T-cell (primary cell): ENCODE measurements at regions not wholly inside any gene's neighbourhood (a gene's known extent, or its start where the extent isn't known, plus 50 kb on each side); places are given as distances from the start of the nearest gene placed in this dataset.

ENCODE experiments used
- ATAC-seq, 4 experiments: fragments of 200-7000 bp in 3 of 4; fragments of 150-1000 bp in 1 of 4; cut with Tn5 transposase; replicated peaks in 1 of 4; 1 replicate in 3 of 4; 2 replicates in 1 of 4; pipeline ENCODE4 v1.10.0; 2021; ENCODE audit warnings: moderate library complexity in 3 of 4, mild to moderate bottlenecking in 2 of 4, moderate number of reproducible peaks in 1 of 4
- CTCF ChIA-PET, 2 donors: fragments of 300-600 bp; sonication (Branson Sonifier 250); formaldehyde crosslinking; loops; one replicate each; lab custom pipeline; 2022; ENCODE audit warnings: antibody characterized with exemption in 2 of 2; lab: Charles Lee
- POLR2A ChIA-PET, 2 donors: fragments of 300-600 bp; sonication (Branson Sonifier 250); formaldehyde crosslinking; loops; one replicate each; lab custom pipeline; 2022; ENCODE audit warnings: antibody characterized with exemption in 2 of 2; lab: Charles Lee
- DNase-seq, 35 experiments: peaks; one replicate each; pipeline versions ENCODE4 v3.0.0 to v3.0.0-alpha.2; 2013 to 2023
- H3K27ac ChIP-seq: one replicate; pipeline ENCODE4 v1.5.1; 2013; ENCODE audit warnings: low read length
- H3K27me3 ChIP-seq, 2 experiments: replicated peaks in 1 of 2; 1 replicate in 1 of 2; 2 replicates in 1 of 2; pipeline versions ENCODE4 v1.6.1 to v1.7.0; 2013; ENCODE audit warnings: low read length in 1 of 2, mixed read lengths in 1 of 2; ENCODE audit not compliant: control insufficient read depth in 2 of 2, insufficient read depth in 2 of 2; ENCODE audit errors: extremely low read depth in 1 of 2
- H3K36me3 ChIP-seq, 2 donors: 1 replicate in 1 of 2; 2 replicates in 1 of 2; pipeline versions ENCODE4 v1.6.1 to v1.7.0; 2013; ENCODE audit warnings: low read length in 1 of 2; ENCODE audit not compliant: control insufficient read depth in 2 of 2, insufficient read depth in 1 of 2; ENCODE audit errors: extremely low read depth in 1 of 2
- H3K4me1 ChIP-seq, 2 experiments: 1 replicate in 1 of 2; 2 replicates in 1 of 2; pipeline versions ENCODE4 v1.6.1 to v1.7.0; 2013; ENCODE audit warnings: low read length in 2 of 2, mixed read lengths in 1 of 2; ENCODE audit not compliant: insufficient read depth in 2 of 2, control insufficient read depth in 1 of 2; ENCODE audit errors: extremely low read depth in 1 of 2
- H3K4me3 ChIP-seq, 2 donors: 1 replicate in 1 of 2; 2 replicates in 1 of 2; pipeline versions ENCODE4 v1.5.1 to v1.7.0; 2013; ENCODE audit warnings: mild to moderate bottlenecking in 2 of 2, low read length in 1 of 2, moderate library complexity in 1 of 2; ENCODE audit not compliant: control insufficient read depth in 1 of 2; ENCODE audit errors: extremely low read depth in 1 of 2
- H3K9me3 ChIP-seq: 2 replicates; pipeline ENCODE4 v1.7.0; 2013
- H3K27ac Mint-ChIP-seq, 2 donors: one replicate each; pipeline ENCODE4 v1.8.0; 2020 to 2021; ENCODE audit warnings: mild to moderate bottlenecking in 2 of 2, mixed read lengths in 2 of 2
- H3K27me3 Mint-ChIP-seq, 2 donors: one replicate each; pipeline ENCODE4 v1.8.0; 2021 to 2022; ENCODE audit warnings: mixed read lengths in 2 of 2
- H3K36me3 Mint-ChIP-seq: one replicate; pipeline ENCODE4 v1.8.0; 2021; ENCODE audit warnings: mixed read lengths
- H3K4me1 Mint-ChIP-seq, 3 donors: one replicate each; pipeline ENCODE4 v1.8.0; 2020 to 2022; ENCODE audit warnings: mixed read lengths in 3 of 3, mild to moderate bottlenecking in 1 of 3
- H3K4me3 Mint-ChIP-seq, 3 donors: one replicate each; pipeline ENCODE4 v1.8.0; 2020 to 2022; ENCODE audit warnings: mild to moderate bottlenecking in 3 of 3, mixed read lengths in 3 of 3, moderate library complexity in 3 of 3
- H3K9me3 Mint-ChIP-seq, 3 donors: one replicate each; pipeline ENCODE4 v1.8.0; 2020 to 2022; ENCODE audit warnings: mixed read lengths in 3 of 3
- WGBS: methylation state at CpG from one replicate; pipeline ENCODE4 v1.1.5; 2013; ENCODE audit warnings: missing lambda C conversion rate; ENCODE audit not compliant: insufficient coverage; 5-methylcytosine and 5-hydroxymethylcytosine counted together

- no peaks in the 10 kb centered on the region for H3K36me3 Mint-ChIP-seq
- H3K4me1 Mint-ChIP-seq = no peaks in the 10 kb centered on the region
- no peak overlapping the region for H3K27ac ChIP-seq
- H3K9me3 ChIP-seq = no peaks in the 10 kb centered on the region
- H3K27me3 Mint-ChIP-seq = peaks cover 0 to 3% of the 10 kb centered on the region in 2 donors
- ATAC-seq (no peak), DNase-seq (no peak)
- ChIA-PET POLR2A (no interaction called here), CTCF (no interaction called here)
- WGBS = 60% methylated on average over 1 of the region's 1 CpG
- no peak overlapping the region for H3K27ac Mint-ChIP-seq
- H3K4me1 ChIP-seq = no peaks in the 10 kb centered on the region
- no peak overlapping the region for H3K4me3 Mint-ChIP-seq
- H3K4me3 ChIP-seq = no peak overlapping the region
- no peaks in the 10 kb centered on the region for H3K9me3 Mint-ChIP-seq
- no peaks in the 10 kb centered on the region for H3K36me3 ChIP-seq
- peaks cover 0 to 13% of the 10 kb centered on the region in 2 experiments for H3K27me3 ChIP-seq
Measured at GRCh38 chr15:69943637-69944036, 154.1 kb downstream of the TLE3 start.

GRCh38 chr15:69945729-69946128 lies 152.0 kb downstream of the TLE3 start:
- DNase-seq = no peak
- no CpG with 5 or more reads among the region's 2 CpGs for WGBS

GRCh38 chr15:69946870-69947269 lies 150.8 kb downstream of the TLE3 start:
- CTCF ChIA-PET = no interaction called here

More at GRCh38 chr15:69945729-69946128, 152.0 kb downstream of the TLE3 start:
- H3K27me3 Mint-ChIP-seq = peaks cover 0 to 3% of the 10 kb centered on the region in 2 donors
- H3K9me3 Mint-ChIP-seq = no peaks in the 10 kb centered on the region
- ChIA-PET POLR2A (no interaction called here), CTCF (no interaction called here)
- Histone ChIP-seq H3K27me3 (peaks cover 0 to 13% of the 10 kb centered on the region in 2 experiments), H3K4me1 (no peaks in the 10 kb centered on the region), H3K36me3 (no peaks in the 10 kb centered on the region), H3K9me3 (no peaks in the 10 kb centered on the region), H3K4me3 (no peak overlapping the region), H3K27ac (no peak overlapping the region)
- H3K4me3 Mint-ChIP-seq = no peak overlapping the region
- H3K27ac Mint-ChIP-seq = no peak overlapping the region
- ATAC-seq = no peak
- no peaks in the 10 kb centered on the region for H3K36me3 Mint-ChIP-seq
- H3K4me1 Mint-ChIP-seq = no peaks in the 10 kb centered on the region

GRCh38 chr15:69947394-69947793 lies 150.3 kb downstream of the TLE3 start:
- Mint-ChIP-seq H3K4me1 (no peaks in the 10 kb centered on the region), H3K9me3 (no peaks in the 10 kb centered on the region), H3K27ac (no peak overlapping the region), H3K36me3 (no peaks in the 10 kb centered on the region), H3K27me3 (peaks cover 0 to 3% of the 10 kb centered on the region in 2 donors), H3K4me3 (no peak overlapping the region)
- no peak for DNase-seq
- H3K27ac ChIP-seq = no peak overlapping the region
- CTCF ChIA-PET = no interaction called here
- H3K36me3 ChIP-seq = no peaks in the 10 kb centered on the region
- H3K4me3 ChIP-seq = no peak overlapping the region
- POLR2A ChIA-PET = no interaction called here
- 80% methylated on average over 1 of the region's 2 CpGs for WGBS
- no peaks in the 10 kb centered on the region for H3K4me1 ChIP-seq
- H3K27me3 ChIP-seq = peaks cover 0 to 13% of the 10 kb centered on the region in 2 experiments
- ATAC-seq = no peak
- H3K9me3 ChIP-seq = no peaks in the 10 kb centered on the region

More at GRCh38 chr15:69946870-69947269, 150.8 kb downstream of the TLE3 start:
- Mint-ChIP-seq H3K27me3 (peaks cover 0 to 3% of the 10 kb centered on the region in 2 donors), H3K4me1 (no peaks in the 10 kb centered on the region), H3K9me3 (no peaks in the 10 kb centered on the region), H3K4me3 (no peak overlapping the region), H3K27ac (no peak overlapping the region), H3K36me3 (no peaks in the 10 kb centered on the region)
- H3K36me3 ChIP-seq = no peaks in the 10 kb centered on the region
- H3K4me1 ChIP-seq = no peaks in the 10 kb centered on the region
- no peak for DNase-seq
- POLR2A ChIA-PET = no interaction called here
- ATAC-seq = no peak
- H3K27ac ChIP-seq = no peak overlapping the region
- H3K27me3 ChIP-seq = peaks cover 0 to 13% of the 10 kb centered on the region in 2 experiments
- WGBS = 82% methylated on average over 3 of the region's 4 CpGs
- H3K9me3 ChIP-seq = no peaks in the 10 kb centered on the region
- H3K4me3 ChIP-seq = no peak overlapping the region

- ChIA-PET POLR2A (no interaction called here), CTCF (no interaction called here)
- Histone ChIP-seq H3K27ac (no peak overlapping the region), H3K4me3 (no peak overlapping the region), H3K9me3 (no peaks in the 10 kb centered on the region), H3K27me3 (peaks cover 0 to 2% of the 10 kb centered on the region in 2 experiments), H3K36me3 (no peaks in the 10 kb centered on the region), H3K4me1 (no peaks in the 10 kb centered on the region)
- DNase-seq (no peak), ATAC-seq (no peak)
- no peaks in the 10 kb centered on the region for H3K36me3 Mint-ChIP-seq
- H3K4me1 Mint-ChIP-seq = no peaks in the 10 kb centered on the region
- H3K27me3 Mint-ChIP-seq = no peaks in the 10 kb centered on the region
- H3K4me3 Mint-ChIP-seq = no peak overlapping the region
- 58% methylated on average over 5 of the region's 7 CpGs for WGBS
- H3K27ac Mint-ChIP-seq = no peak overlapping the region
- no peaks in the 10 kb centered on the region for H3K9me3 Mint-ChIP-seq
Measured at GRCh38 chr15:69949485-69949884, 148.2 kb downstream of the TLE3 start.

- CTCF ChIA-PET = no interaction called here
- DNase-seq = no peak
- Mint-ChIP-seq H3K9me3 (no peaks in the 10 kb centered on the region), H3K4me1 (no peaks in the 10 kb centered on the region), H3K36me3 (no peaks in the 10 kb centered on the region), H3K27ac (no peak overlapping the region), H3K4me3 (no peak overlapping the region), H3K27me3 (no peaks in the 10 kb centered on the region)
- no peak overlapping the region for H3K4me3 ChIP-seq
- 83% methylated on average over 1 of the region's 2 CpGs for WGBS
- ATAC-seq = no peak
- no peaks in the 10 kb centered on the region for H3K36me3 ChIP-seq
- H3K27ac ChIP-seq = no peak overlapping the region
- POLR2A ChIA-PET = no interaction called here
- no peaks in the 10 kb centered on the region for H3K4me1 ChIP-seq
- H3K27me3 ChIP-seq = peaks cover 0 to 3% of the 10 kb centered on the region in 2 experiments
- H3K9me3 ChIP-seq = no peaks in the 10 kb centered on the region
Measured at GRCh38 chr15:69951256-69951897, 146.3 kb downstream of the TLE3 start.
